ENCODE measurements at regions not wholly inside any gene's neighbourhood (a gene's known extent, or its start where the extent isn't known, plus 50 kb on each side); places are given as distances from the start of the nearest gene placed in this dataset.

DNA sequence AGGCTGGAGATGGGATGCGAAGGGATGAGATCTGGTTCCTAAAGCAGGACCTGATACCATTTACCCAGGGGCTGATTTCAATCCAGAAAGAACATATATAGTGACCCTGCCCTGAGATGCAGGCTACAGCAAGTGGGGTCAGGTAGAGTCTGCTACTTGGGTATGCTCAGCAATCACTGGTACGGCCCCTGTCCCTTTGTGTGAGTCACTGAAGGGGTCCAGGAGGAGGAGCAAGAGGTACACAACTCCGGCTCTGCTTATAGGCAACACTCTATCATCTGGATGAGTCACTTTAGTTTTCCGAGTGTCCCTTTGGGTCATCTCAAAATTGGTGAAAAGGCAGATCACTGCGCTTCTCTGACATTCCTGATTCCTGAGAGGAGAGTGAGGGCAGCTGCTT, 79.6 kb upstream of the SORCS1 start:
- TF ChIP-seq, protein P1, sequence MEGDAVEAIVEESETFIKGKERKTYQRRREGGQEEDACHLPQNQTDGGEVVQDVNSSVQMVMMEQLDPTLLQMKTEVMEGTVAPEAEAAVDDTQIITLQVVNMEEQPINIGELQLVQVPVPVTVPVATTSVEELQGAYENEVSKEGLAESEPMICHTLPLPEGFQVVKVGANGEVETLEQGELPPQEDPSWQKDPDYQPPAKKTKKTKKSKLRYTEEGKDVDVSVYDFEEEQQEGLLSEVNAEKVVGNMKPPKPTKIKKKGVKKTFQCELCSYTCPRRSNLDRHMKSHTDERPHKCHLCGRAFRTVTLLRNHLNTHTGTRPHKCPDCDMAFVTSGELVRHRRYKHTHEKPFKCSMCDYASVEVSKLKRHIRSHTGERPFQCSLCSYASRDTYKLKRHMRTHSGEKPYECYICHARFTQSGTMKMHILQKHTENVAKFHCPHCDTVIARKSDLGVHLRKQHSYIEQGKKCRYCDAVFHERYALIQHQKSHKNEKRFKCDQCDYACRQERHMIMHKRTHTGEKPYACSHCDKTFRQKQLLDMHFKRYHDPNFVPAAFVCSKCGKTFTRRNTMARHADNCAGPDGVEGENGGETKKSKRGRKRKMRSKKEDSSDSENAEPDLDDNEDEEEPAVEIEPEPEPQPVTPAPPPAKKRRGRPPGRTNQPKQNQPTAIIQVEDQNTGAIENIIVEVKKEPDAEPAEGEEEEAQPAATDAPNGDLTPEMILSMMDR (IDR thresholded peaks at IDR 0.05; ENCODE audit: borderline replicate concordance, extremely low read depth, insufficient read depth), result no peak
- FAIRE-seq, result no peak
- Histone ChIP-seq H3K27ac (ENCODE audit: low read depth in 2 of 2, low read length in 2 of 2) (no peak overlapping the region), H3K36me3 (ENCODE audit: control insufficient read depth in 2 of 3, insufficient read depth in 3 of 3, low read length in 3 of 3) (no peaks in the 10 kb centered on the region), H3K9me3 (ENCODE audit: control insufficient read depth in 2 of 3, insufficient read depth in 1 of 3, low read length in 3 of 3) (no peaks in the 10 kb centered on the region), H3K27me3 (ENCODE audit: control insufficient read depth, insufficient read depth, low read length) (no peaks in the 10 kb centered on the region), H3K9ac (ENCODE audit: low read length in 3 of 3) (no peak overlapping the region), H3K4me3 (ENCODE audit: low read length in 3 of 3) (no peak overlapping the region), H3K4me1 (ENCODE audit: control insufficient read depth in 2 of 3, insufficient read depth in 2 of 3, low read depth in 1 of 3, low read length in 3 of 3) (no peaks in the 10 kb centered on the region)
- DNase-seq, result no peak
- intact Hi-C loops (cut with DNase I), result no loop called here

DNA sequence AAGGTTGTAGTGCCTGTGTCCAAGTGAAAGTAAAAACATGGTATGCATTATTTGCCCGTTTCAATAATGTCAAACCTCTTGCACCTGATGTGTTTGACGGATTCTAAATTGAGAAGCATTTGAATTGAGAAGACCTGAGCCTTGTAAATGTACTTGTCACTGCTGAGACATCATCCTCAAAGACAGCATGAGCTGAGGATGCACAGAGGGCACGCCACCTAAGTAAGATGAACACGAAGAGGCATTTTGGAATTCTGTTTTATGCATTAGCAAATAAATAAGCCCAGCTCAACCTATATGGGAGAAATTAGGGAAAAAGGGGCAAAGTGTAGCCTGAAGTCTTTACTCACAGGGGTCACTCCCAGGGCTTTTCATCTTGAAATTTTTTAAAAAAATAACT, 73.8 kb upstream of the SORCS1 start:
- H3K9ac ChIP-seq (ENCODE audit: low read length in 3 of 3), result no peak overlapping the region
- no peaks in the 10 kb centered on the region for H3K4me1 ChIP-seq (ENCODE audit: control insufficient read depth in 2 of 3, insufficient read depth in 2 of 3, low read depth in 1 of 3, low read length in 3 of 3)
- H3K9me3 ChIP-seq (ENCODE audit: control insufficient read depth in 2 of 3, insufficient read depth in 1 of 3, low read length in 3 of 3), result no peaks in the 10 kb centered on the region
- no peak for DNase-seq
- intact Hi-C loops (cut with DNase I), result no loop called here
- no peak overlapping the region for H3K4me3 ChIP-seq (ENCODE audit: low read length in 3 of 3)
- H3K36me3 ChIP-seq (ENCODE audit: control insufficient read depth in 2 of 3, insufficient read depth in 3 of 3, low read length in 3 of 3), result no peaks in the 10 kb centered on the region
- H3K27me3 ChIP-seq (ENCODE audit: control insufficient read depth, insufficient read depth, low read length), result no peaks in the 10 kb centered on the region
- no peak overlapping the region for H3K27ac ChIP-seq (ENCODE audit: low read depth in 2 of 2, low read length in 2 of 2)
- no peak for FAIRE-seq
- TF ChIP-seq, protein P1 (IDR thresholded peaks at IDR 0.05; ENCODE audit: borderline replicate concordance, extremely low read depth, insufficient read depth), result no peak

DNA sequence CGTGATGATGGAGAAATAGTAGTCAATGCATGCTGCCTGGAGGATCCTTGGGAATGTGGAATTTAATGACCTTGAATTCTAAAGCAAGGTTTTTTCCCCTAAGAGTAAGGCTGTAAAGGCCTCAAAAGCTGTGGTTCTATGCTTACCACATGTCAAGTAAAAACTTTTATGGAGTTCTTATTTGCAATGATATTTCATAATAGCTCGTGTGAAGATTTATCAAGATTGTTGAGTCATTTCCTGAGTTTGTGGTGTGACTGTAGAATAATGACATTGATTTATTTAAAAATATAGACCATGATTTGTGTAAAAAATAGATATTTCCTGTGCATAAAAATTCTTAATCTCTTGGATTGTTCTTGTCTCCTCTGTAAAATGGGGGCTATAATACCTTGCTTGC, 67.5 kb upstream of the SORCS1 start:
- Histone ChIP-seq H3K27ac (ENCODE audit: low read depth in 2 of 2, low read length in 2 of 2) (no peak overlapping the region), H3K4me3 (ENCODE audit: low read length in 3 of 3) (no peak overlapping the region), H3K9me3 (ENCODE audit: control insufficient read depth in 2 of 3, insufficient read depth in 1 of 3, low read length in 3 of 3) (no peaks in the 10 kb centered on the region), H3K36me3 (ENCODE audit: control insufficient read depth in 2 of 3, insufficient read depth in 3 of 3, low read length in 3 of 3) (no peaks in the 10 kb centered on the region), H3K4me1 (ENCODE audit: control insufficient read depth in 2 of 3, insufficient read depth in 2 of 3, low read depth in 1 of 3, low read length in 3 of 3) (no peaks in the 10 kb centered on the region), H3K27me3 (ENCODE audit: control insufficient read depth, insufficient read depth, low read length) (no peaks in the 10 kb centered on the region), H3K9ac (ENCODE audit: low read length in 3 of 3) (no peak overlapping the region)
- no peak for FAIRE-seq
- intact Hi-C loops (cut with DNase I), result no loop called here
- TF ChIP-seq, protein P1 (IDR thresholded peaks at IDR 0.05; ENCODE audit: borderline replicate concordance, extremely low read depth, insufficient read depth), result no peak
- DNase-seq, result no peak

DNA sequence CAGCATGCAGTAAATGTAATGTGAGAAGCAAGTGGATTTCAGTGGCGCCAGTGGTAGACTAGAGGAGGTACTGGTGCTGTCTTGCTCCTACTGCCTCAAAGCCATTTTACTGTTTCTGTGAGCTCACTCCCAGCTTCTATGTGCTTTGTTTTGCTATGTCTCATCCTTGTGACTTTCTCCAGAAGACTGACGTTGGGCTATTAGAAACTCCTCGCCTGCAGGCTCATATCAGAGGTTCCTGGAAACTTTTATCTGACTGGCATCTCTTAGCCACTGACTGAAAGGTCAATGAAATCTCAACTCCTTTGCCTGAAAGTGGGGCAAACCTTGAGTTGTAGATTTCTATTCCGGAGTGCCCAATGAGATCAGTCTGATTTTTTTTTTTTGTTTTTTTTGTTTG, 66.4 kb upstream of the SORCS1 start:
- TF ChIP-seq, protein P1 (IDR thresholded peaks at IDR 0.05; ENCODE audit: borderline replicate concordance, extremely low read depth, insufficient read depth), result no peak
- FAIRE-seq (no peak), DNase-seq (no peak)
- Histone ChIP-seq H3K4me3 (ENCODE audit: low read length in 3 of 3) (no peak overlapping the region), H3K9me3 (ENCODE audit: control insufficient read depth in 2 of 3, insufficient read depth in 1 of 3, low read length in 3 of 3) (no peaks in the 10 kb centered on the region), H3K27me3 (ENCODE audit: control insufficient read depth, insufficient read depth, low read length) (no peaks in the 10 kb centered on the region), H3K9ac (ENCODE audit: low read length in 3 of 3) (no peak overlapping the region), H3K36me3 (ENCODE audit: control insufficient read depth in 2 of 3, insufficient read depth in 3 of 3, low read length in 3 of 3) (no peaks in the 10 kb centered on the region), H3K27ac (ENCODE audit: low read depth in 2 of 2, low read length in 2 of 2) (no peak overlapping the region), H3K4me1 (ENCODE audit: control insufficient read depth in 2 of 3, insufficient read depth in 2 of 3, low read depth in 1 of 3, low read length in 3 of 3) (no peaks in the 10 kb centered on the region)
- intact Hi-C loops (cut with DNase I), result no loop called here

All from kidney (tissue), 13 donors.